ENCODE measurements at regions not wholly inside any gene's neighbourhood (a gene's known extent, or its start where the extent isn't known, plus 50 kb on each side); places are given as distances from the start of the nearest gene placed in this dataset.

DNA sequence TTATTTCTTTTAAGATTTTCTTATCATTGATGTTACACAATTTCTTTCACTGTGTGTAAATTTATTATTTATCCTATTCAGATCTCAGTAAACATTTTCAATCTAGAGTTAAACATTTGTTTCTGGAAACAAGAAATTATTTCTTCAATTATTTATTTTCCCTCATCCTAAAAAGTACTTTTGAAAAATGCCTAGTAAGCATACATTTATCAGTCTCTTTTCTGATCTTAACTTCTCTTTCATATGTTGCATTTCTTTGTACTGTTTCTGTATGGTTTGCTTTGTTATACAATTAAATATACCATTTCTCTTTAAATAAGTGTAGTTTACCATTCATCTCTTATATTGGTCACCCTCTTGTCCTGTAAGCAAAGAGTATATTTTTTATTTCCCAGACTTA lies 263.2 kb downstream of the C12orf50 start:
- TF ChIP-seq CTCF (IDR thresholded peaks at IDR 0.05) (no peak), POLR2A (IDR thresholded peaks at IDR 0.05) (no peak)
